Superior temporal gyrus (tissue), 1 donor: ENCODE measurements at regions not wholly inside any gene's neighbourhood (a gene's known extent, or its start where the extent isn't known, plus 50 kb on each side); places are given as distances from the start of the nearest gene placed in this dataset.

ENCODE experiments used
- DNase-seq: peaks from one replicate; pipeline ENCODE4 v3.0.0-alpha.2; 2016; ENCODE audit errors: extremely low spot score

DNA sequence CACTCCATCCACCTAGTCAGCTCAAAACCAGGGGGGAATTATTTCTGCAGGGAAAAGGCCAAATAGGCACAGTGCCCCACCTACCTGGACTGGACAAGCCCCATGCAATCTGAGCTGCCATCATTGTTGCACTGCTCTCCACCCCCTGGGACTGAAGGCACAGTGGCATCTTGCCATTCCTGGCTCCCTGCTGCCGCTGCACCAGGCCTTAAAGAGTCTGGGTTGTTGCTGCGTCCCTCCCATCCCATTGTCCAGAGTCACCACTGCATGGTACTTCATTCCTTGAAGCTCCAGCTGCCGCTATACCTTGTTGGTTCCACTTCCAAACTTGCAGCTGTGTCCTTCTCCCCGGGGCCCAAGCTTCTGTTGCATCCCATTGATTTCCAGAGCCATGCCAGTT is 629.7 kb downstream of the STIM2 start:
- DNase-seq = no peak

DNA sequence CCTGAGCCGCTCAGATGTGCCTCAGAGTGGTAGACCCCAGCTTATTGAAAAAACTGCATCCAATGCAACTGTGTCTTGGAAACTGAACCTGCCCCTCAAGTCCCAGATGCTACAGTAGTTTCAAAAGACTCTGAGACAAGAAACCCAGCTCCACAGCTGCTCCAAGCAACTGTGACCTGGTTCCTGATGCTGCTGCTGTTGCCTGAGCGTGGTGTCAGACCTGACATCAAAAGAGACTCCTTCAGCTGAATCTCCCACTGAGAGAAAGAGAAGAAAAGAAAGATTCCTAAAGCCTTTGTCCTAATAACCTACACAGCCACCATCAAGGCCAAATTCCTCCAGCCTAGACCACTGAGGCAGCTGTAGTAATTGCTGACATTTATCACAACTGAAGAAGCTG is 630.1 kb downstream of the STIM2 start:
- no peak for DNase-seq

DNA sequence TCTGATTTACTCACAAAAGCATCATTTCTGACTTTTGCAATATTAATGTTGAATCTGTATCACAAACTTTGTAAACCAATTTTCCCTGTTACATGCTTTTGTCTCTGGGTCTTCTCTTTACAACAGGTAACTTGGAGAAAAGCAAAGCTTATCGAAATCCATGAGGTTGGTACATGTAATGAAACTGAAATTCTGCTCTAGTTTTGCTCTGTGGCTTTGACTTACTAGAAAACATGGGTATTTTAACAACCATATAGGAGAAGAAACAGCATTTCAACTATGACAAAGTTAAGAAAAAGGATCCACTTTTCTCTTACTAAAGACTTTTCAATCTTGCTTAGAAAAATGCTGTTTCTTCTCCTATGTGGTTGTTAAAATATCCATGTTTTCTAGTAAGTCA is 645.8 kb downstream of the STIM2 start:
- DNase-seq = no peak

DNA sequence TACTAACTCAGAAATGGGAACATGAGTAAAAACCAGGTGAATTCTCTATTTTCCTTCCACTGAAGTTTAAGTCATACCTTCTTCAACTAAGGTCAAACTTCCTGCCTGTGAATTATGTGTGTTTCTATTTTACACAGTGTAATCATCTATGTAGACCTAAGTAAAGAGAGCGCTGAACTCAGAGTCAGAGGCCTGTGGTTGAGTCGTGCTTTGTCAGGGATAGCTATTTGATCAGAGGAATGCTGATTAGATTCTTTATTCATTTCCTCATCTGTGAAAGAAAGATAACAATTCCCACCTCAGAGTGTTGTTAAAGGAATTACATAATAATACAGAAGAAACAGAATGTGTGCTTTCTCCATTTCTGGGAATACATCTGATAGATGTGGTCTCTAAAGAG is 654.1 kb downstream of the STIM2 start:
- no peak for DNase-seq

DNA sequence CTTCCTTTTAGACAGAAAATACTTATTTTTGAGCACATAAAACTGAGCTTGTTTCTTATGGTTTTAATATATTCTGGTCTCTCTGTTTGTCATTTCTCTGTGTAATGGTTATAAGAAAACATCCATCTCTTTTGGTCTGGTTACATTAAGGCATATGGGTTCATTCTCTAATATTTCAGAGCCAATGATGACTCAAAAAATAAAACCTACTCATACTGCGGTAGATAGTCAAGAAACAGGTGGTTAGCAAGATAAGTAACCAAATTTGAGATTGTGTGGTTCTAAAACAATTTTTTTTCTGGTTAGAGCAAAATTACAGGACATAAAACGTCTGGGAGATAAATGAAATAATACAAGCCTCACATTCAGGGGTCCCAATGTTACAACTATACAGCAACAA is 654.5 kb downstream of the STIM2 start:
- DNase-seq = no peak

DNA sequence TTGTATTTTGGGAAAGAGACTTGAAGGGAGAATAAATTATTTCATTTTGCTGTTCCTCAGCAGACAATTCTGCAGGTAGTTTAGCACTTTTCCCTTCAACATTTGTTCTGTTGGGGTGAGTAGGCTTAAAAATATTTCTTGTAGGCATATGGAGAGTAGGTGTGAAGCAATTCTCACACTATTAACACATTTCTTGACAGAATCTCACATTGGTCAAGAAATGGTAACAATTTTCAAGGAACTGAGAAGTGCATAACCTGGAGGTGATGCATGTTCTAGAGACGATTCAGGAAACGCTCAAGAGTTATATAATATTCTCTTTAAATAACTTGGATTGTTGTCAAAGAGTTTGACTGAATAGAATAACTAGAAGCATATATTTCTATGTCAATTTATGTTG is 658.2 kb downstream of the STIM2 start:
- DNase-seq = peak; percentile 60

DNA sequence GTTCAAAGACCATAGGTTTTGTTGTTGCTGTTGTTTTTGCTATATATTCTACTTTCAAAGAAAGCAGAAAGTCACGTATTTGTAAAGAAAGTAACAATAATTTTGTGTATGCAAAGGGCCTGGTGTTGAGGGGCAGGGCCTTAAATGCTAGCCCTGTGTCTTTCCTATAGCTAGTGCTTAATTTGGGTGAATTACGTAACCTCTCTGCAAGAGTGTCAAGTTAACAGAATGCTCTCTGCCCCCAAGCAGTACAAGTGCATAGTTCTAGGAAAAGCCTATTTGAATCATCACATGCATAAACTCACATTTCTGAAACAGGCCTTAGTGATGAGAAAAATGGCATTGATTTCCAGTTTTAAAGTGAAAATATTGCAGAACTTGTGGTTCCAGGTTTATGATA is 663.6 kb downstream of the STIM2 start:
- no peak for DNase-seq

DNA sequence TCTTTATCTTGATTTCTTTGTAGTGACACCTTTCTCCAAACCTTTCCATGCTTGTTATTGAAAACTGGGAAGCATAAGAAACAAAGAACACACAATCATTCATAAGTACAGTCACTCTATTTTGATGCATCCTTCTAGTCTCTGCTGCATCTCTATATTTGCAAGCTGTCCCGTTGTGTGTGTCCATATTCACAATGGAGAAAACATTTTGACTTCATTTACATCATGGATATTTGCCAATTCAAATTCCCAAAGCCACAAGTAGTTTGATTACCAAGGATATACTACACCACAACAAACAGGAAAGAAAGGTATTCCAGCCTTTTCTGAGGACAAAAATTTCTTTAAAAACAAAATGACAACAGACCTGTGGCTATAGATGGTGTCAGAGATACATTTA is 673.8 kb downstream of the STIM2 start:
- no peak for DNase-seq

DNA sequence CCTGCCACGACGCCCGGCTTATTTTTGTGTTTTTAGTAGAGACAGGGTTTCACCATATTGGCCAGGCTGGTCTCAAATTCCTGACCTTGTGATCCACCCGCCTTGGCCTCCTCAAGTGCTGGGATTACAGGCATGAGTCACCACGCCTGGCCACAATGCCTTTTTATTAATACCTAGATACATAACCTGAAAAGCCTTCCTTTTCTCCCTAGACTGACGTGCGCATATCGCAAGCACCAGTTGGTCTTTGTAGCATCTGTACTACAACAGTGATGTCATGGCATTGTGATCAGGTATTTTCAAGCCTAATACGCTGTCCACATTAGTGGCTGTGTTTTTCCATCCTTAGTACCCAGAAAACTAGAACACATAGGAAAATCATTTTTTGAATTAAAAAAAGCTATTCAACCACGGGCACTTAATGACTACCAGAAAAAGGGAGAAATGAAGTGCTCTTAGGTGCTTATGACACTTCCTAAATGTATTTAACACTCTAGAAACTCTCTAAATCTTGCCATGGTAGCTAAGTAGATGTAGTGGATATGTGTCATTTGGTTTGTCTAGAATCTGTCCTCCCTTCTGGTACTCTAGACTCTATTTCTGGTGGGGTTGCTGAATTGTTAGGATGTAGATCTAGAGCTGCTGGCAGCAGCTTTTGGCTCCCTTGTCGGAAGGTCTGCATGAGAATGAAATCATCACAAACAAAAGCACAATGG is 707.8 kb downstream of the STIM2 start:
- no peak for DNase-seq

DNA sequence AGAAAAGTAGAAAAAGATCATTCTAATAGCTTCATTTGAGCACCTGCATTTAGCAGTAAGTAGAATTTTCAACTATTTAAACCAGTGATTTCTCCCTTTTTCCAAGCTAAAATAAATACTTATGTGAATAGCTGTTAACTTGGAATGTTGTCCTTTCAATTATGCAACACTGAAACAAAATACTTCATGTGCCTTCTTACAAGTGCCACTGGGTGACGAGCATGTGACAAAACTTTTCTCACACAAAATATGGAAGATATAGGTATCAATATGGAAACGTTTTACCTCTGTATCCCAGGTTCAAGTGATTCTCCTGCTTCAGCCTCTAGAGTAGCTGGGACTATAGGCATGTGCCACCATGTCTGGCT is 708.3 kb downstream of the STIM2 start:
- no peak for DNase-seq

DNA sequence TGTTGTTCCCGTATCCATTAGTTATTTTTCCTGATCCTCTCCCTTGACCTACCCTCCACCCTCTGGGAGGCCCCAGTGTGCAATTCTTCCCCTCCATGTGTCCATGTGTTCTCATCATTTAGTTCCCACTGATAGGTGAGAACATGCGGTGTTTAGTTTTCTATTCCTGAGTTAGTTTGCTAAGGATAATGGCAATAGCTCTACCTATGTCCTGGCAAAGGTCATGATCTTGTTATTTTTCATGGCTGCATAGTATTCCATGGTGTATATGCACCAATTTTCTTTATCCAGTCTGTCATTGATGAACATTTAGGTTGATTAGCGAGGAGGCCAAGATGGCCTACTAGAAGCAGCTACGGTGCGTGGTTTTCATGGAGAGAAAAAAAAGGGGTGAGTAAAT is 714.1 kb downstream of the STIM2 start:
- no peak for DNase-seq

DNA sequence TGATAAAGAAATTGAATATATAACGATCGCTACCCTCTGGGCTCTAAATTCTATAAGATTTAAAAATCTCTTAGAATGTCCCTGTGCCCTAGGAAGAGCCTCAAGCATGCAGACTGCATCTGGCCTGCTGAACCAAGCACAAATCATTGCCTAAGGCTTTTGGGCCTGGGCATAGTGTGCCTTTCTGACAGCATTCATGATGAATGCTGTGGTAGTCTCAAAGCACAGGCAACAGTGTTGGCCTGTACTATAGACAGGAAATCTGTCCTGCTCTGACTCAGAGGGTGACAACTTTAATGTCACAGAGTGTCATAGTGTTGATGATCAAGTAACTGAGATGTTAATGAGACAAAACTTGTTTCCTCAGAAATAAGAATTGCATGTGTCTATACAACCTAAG is 717.3 kb downstream of the STIM2 start:
- DNase-seq = no peak

DNA sequence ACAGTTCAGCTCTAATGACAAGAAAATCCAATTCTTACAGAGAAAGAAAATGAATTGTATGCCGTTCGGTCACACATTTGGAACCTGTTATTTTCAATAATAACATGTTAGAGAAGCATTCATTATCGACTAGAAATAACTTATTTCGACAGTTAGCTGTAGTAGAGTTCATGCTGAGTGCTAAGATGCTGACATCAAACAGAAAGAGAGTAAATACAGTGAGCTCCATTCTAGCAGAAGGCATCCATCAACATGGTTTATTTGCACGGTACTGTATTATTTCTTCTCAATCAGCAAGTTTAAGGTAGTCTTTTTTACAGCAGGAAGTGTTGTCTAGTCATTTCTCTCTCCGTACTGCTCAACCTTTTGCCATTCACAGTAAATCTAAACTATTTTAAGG is 732.1 kb downstream of the STIM2 start:
- DNase-seq = no peak

DNA sequence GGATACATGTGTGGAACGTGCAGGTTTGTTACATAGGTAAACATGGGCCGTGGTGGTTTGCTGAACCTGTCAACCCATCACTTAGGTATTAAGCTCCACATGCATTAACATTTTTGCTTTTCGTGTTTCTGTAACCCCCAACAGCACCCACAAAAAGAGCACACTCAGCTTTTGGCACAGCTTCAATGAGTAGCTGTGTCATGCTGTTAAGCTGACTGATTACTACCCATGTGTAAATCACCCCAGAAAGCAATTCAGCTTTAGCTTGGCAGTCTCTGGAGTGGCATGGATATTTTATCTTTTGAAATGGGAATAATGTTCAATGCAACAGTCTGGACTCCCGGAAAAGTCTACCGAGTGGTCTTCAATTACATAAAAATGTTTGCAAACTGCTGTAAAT is 734.3 kb downstream of the STIM2 start:
- DNase-seq = no peak

DNA sequence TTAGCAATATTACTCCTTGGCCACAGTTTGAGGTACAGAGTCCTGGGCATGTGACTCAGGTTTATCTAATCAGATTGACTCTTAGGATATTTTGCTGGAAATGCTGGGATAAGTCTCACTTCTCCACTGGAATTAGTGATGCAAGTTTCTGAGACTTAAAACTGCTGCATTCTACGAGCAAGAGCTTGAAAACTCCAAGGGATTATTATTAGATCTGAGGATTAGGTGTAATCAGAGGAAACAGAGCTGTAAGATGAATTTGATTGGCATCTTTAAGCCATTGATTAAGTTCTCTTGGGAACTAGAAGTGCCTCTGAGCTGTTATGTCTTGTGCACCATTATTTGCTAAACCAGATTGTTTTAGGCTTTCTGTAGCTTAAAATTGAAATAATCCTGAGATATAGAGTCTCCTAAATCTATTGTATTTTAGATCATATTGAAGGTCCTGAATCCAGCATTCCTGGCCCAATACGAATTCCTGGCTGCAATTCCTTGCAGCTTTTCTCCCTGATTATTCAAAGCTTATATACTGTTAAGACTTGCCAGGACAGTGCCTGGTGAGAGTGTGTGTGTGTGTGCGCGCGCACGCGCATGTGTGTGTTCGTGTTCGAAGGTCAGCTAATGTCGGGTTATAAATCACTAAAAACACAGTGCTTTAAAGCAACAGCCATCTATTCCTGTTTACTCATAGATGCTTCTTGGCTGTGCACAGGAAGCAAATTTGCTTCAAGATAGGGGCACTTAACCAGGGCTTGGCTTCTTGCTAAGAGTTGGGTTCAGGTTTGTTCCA is 735.1 kb downstream of the STIM2 start:
- DNase-seq = no peak

DNA sequence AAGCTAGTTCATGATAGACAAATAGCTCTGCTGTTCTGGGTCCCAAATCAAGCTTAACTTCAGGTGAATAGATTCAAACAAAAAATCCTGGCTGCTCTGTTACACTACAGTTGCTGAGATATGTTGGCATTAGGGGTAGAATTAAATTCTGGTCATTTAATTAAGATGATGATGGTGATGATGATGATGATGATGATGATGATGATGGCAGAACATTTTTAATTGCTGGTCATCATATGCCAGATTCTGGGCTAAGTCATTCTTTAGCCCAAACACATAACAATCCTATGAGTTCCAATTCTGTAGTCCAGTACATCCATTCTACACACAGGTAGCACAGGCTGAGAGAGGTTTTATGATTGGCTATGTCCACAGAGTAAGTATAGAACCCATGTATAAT is 741.5 kb downstream of the STIM2 start:
- DNase-seq = no peak

DNA sequence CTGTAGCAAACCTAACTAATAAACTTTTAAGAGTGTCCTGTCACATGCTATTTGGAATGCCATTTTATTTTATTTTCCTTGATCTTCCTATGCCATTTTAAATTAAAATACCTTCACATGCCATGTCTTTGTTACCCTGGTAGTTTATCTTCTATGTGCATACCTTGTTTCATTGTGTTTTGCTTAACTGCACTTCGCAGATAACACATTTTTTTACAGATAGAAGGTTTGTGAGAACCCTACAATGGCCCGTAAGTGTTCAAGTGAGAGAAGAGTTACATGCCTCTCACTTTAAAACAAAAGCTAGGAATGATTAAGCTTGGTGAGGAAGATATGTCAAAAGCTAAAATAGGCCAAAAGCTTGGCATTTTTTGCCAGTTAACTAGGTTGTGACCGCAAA is 744.1 kb downstream of the STIM2 start:
- DNase-seq = no peak

DNA sequence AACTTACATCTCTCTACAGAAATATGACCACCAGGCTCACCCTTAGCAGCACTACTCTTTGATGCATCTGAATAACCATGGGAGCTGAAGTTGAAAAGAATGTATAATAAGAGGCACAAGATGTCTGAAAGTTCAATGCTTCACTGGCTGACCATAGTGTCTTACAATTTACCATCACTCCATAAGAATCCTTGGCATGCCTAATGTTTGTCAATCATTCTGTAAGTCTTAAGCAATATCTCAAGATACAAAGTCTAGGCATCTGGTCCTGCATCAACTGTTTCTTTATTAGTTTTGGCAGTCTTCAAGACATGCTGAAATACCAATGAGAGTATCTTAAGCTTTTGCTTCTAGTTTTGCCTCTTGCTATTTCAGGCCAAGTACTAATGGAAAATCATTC is 755.5 kb downstream of the STIM2 start:
- no peak for DNase-seq

DNA sequence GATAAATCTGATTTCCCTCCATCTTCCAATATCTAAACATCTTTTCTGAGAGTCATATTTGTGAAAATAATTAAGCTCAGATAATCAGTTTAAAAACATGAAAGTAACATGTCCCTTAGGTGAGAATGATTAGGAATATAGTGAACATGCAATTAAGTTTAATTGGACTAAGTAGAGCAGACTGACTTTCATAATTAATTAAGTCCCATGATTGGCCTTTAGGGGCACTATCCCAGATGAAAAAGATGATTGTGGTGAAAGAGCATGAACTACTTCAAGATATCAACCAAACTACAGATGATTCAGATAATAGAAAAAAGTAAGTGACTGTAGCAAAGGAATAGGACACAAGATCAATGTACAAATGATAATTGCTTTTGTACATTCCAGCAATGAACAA is 758.8 kb downstream of the STIM2 start:
- no peak for DNase-seq

DNA sequence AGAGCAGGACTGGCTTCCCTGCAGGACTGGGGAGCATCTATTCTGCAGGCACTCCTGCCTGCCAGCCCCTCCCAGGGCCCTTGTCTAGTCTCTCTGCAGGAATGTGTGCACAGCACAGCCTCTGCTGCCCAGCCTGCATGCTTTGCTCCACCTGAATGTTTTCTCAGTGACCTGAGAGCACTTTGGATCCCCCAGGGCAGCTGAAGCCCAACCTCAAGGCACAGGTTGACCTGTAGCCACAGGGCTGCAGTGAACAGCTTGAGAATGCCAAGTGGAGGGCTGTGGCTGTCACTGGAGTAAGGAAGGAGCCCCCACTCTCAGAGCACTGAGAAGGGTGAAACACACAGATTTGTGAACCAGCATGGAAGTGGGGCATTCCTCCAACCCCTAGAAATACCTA is 760.2 kb downstream of the STIM2 start:
- DNase-seq = no peak

DNA sequence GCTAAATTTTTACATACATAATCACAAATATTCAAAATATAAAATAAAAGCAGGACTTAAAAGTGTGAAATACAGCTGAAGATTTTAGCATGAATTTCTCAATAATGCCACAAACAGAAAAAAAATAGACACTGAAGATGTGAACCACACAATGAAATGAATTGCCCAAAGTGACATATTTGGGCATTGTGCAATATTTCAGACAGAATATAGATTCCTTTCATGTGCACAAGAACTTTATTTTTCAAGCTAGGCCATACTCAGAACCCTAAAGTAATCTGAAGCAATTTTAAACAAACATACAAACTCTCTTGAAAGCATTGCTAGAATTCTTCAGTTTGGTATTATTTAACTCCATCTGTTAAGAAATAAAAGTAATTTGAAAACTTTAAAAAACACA is 764.1 kb downstream of the STIM2 start:
- DNase-seq = no peak

DNA sequence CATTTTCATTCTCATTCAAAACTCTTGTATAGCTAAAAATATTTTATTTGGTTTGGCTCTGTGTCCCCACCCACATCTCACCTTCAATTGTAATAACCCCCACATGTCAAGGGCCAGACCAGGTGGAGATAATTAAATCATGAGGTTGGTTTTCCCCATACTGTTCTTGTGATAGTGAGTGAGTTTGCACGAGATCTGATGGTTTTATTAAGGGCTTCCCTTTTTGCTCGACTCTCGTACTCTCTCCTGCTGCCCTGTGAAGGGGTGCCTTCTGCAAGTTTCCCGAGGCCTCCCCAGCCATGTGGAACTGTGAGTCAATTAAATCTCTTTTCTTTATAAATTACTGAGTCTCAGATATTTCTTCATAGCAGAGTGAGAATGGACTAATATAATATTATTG is 768.0 kb downstream of the STIM2 start:
- DNase-seq = no peak

DNA sequence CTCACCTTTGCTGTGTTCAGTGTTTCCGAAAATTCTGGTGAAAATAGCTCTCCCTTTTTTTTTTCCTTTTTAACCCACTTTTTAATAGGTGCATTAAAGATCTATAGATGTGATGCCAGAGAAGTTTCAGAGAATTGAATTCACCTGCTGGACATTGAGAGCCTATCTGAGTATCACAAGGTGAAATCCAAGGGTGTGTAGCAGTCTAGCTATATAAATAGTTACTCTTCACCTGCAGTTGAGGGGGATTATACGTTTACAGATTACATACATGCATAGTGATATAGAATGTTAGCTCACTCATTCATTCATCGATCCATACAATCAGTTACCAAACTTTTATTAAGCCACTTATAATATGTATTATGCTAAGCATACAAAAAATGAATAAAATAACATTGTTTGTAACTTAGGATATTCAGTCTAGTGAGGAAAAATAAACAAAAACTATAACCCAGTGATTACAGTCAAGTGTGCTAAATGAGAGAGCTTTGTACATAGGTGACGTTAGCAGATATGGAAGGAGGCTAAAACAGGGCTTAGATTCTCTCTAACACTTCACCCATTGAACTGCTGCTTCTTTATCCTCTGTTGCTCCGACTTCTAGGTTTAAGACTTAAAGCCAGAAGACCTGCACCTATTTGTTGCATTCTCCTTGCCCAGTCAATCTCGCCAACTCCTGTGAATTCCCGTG is 769.0 kb downstream of the STIM2 start:
- no peak for DNase-seq
